OCI-LY3 (cell line): ENCODE measurements at regions not wholly inside any gene's neighbourhood (a gene's known extent, or its start where the extent isn't known, plus 50 kb on each side); places are given as distances from the start of the nearest gene placed in this dataset.

Source experiments
- EZH2phosphoT487 ChIP-seq: fragments of 200-600 bp; shearing (Covaris generic); IDR thresholded peaks from 2 replicates; pipeline ENCODE4 v1.6.1; 2018; ENCODE audit warnings: antibody characterized with exemption, mixed run types, low read depth
- TF ChIP-seq, protein P1 (sequence below): fragments of 200-600, 300-600 bp; sonication (generic); IDR thresholded peaks from 2 replicates; pipeline ENCODE4 v1.5.1; 2014; ENCODE audit warnings: antibody characterized with exemption, low read length, low read depth

- TF ChIP-seq, protein P1, sequence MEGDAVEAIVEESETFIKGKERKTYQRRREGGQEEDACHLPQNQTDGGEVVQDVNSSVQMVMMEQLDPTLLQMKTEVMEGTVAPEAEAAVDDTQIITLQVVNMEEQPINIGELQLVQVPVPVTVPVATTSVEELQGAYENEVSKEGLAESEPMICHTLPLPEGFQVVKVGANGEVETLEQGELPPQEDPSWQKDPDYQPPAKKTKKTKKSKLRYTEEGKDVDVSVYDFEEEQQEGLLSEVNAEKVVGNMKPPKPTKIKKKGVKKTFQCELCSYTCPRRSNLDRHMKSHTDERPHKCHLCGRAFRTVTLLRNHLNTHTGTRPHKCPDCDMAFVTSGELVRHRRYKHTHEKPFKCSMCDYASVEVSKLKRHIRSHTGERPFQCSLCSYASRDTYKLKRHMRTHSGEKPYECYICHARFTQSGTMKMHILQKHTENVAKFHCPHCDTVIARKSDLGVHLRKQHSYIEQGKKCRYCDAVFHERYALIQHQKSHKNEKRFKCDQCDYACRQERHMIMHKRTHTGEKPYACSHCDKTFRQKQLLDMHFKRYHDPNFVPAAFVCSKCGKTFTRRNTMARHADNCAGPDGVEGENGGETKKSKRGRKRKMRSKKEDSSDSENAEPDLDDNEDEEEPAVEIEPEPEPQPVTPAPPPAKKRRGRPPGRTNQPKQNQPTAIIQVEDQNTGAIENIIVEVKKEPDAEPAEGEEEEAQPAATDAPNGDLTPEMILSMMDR, result no peak
- TF ChIP-seq EZH2phosphoT487, result no peak
Observed at GRCh38 chr1:181255270-181255929, 166.9 kb downstream of the IER5 start.
